ENCODE measurements at regions not wholly inside any gene's neighbourhood (a gene's known extent, or its start where the extent isn't known, plus 50 kb on each side); places are given as distances from the start of the nearest gene placed in this dataset.

- Histone ChIP-seq H3K27ac (no peak overlapping the region), H3K36me3 (ENCODE audit: low read depth, missing control alignments) (no peaks in the 10 kb centered on the region), H3K27me3 (no peaks in the 10 kb centered on the region), H3K9me3 (no peaks in the 10 kb centered on the region), H3K4me1 (peaks cover 13% of the 10 kb centered on the region), H3K4me3 (no peak overlapping the region)
- WGBS, 2 donors = 93 to 94% methylated on average over 5 to 6 of the region's 6 CpGs
- DNase-seq = no peak
- intact Hi-C loops (cut with DNase I; ENCODE audit: low total_unique reads) = no loop called here
- TF ChIP-seq CTCF (IDR thresholded peaks at IDR 0.05) = no peak
- no peak for TF ChIP-seq POLR2A (IDR thresholded peaks at IDR 0.05)
These were observed 121.5 kb upstream of the ZMIZ1 start for GRCh38 chr10:78947226-78947625.

GRCh38 chr10:78947733-78948132 lies 121.0 kb upstream of the ZMIZ1 start:
- TF ChIP-seq CTCF (IDR thresholded peaks at IDR 0.05) (no peak), POLR2A (IDR thresholded peaks at IDR 0.05) (no peak)
- Histone ChIP-seq H3K9me3 (no peaks in the 10 kb centered on the region), H3K4me3 (no peak overlapping the region), H3K27me3 (no peaks in the 10 kb centered on the region), H3K27ac (no peak overlapping the region), H3K4me1 (peaks cover 13% of the 10 kb centered on the region), H3K36me3 (ENCODE audit: low read depth, missing control alignments) (no peaks in the 10 kb centered on the region)
- no peak for DNase-seq
- 76 to 88% methylated on average over 2 of the region's 2 CpGs for WGBS, 2 donors
- intact Hi-C loops (cut with DNase I; ENCODE audit: low total_unique reads) = no loop called here

GRCh38 chr10:78948621-78949030 lies 120.1 kb upstream of the ZMIZ1 start:
- TF ChIP-seq POLR2A (IDR thresholded peaks at IDR 0.05) (no peak), CTCF (IDR thresholded peaks at IDR 0.05) (no peak)
- intact Hi-C loops (cut with DNase I; ENCODE audit: low total_unique reads) = no loop called here
- Histone ChIP-seq H3K4me3 (no peak overlapping the region), H3K4me1 (peaks cover 17% of the 10 kb centered on the region), H3K27me3 (no peaks in the 10 kb centered on the region), H3K36me3 (ENCODE audit: low read depth, missing control alignments) (no peaks in the 10 kb centered on the region), H3K27ac (no peak overlapping the region), H3K9me3 (no peaks in the 10 kb centered on the region)
- DNase-seq = no peak
- WGBS, 2 donors = 90 to 92% methylated on average over 6 of the region's 6 CpGs

GRCh38 chr10:78950656-78951587 lies 117.8 kb upstream of the ZMIZ1 start:
- Histone ChIP-seq H3K4me1 (peaks cover 6% of the 10 kb centered on the region), H3K27ac (no peak overlapping the region), H3K36me3 (ENCODE audit: low read depth, missing control alignments) (no peaks in the 10 kb centered on the region), H3K4me3 (no peak overlapping the region), H3K27me3 (no peaks in the 10 kb centered on the region), H3K9me3 (no peaks in the 10 kb centered on the region)
- no peak for TF ChIP-seq CTCF (IDR thresholded peaks at IDR 0.05)
- no peak for TF ChIP-seq POLR2A (IDR thresholded peaks at IDR 0.05)
- WGBS, 2 donors = 77 to 88% methylated on average over 14 to 18 of the region's 19 CpGs
- intact Hi-C loops (cut with DNase I; ENCODE audit: low total_unique reads) = no loop called here
- no peak for DNase-seq

GRCh38 chr10:78952030-78952429 lies 116.7 kb upstream of the ZMIZ1 start:
- 92 to 93% methylated on average over 4 of the region's 4 CpGs for WGBS, 2 donors
- H3K36me3 ChIP-seq (ENCODE audit: low read depth, missing control alignments) = no peaks in the 10 kb centered on the region
- H3K4me1 ChIP-seq = peaks cover 4% of the 10 kb centered on the region
- H3K9me3 ChIP-seq = no peaks in the 10 kb centered on the region
- intact Hi-C loops (cut with DNase I; ENCODE audit: low total_unique reads) = no loop called here
- no peak overlapping the region for H3K27ac ChIP-seq
- no peak for DNase-seq
- TF ChIP-seq POLR2A (IDR thresholded peaks at IDR 0.05) = no peak
- no peak for TF ChIP-seq CTCF (IDR thresholded peaks at IDR 0.05)
- no peak overlapping the region for H3K4me3 ChIP-seq
- H3K27me3 ChIP-seq = no peaks in the 10 kb centered on the region

All from testis (tissue), 2 donors.